HEK293 (cell line): ENCODE measurements at regions not wholly inside any gene's neighbourhood (a gene's known extent, or its start where the extent isn't known, plus 50 kb on each side); places are given as distances from the start of the nearest gene placed in this dataset.

Experiments used
- CTCF ChIA-PET: fragments of 350-600 bp; formaldehyde crosslinking; extraction: SDS; loops from one replicate; lab custom pipeline; 2021; ENCODE audit warnings: antibody characterized with exemption; lab: Yijun Ruan, JAX
- POLR2A ChIA-PET: fragments of 300-600 bp; formaldehyde crosslinking; extraction: SDS; loops from one replicate; lab custom pipeline; 2020; ENCODE audit warnings: antibody characterized with exemption, inconsistent platforms; lab: Yijun Ruan, JAX
- H3K27ac ChIP-seq: fragments of 200-500 bp; sonication (Bioruptor generic); 2 replicates; pipeline ENCODE4 v1.5.1; 2014; ENCODE audit warnings: low read depth, low read length, control low read depth, inconsistent platforms; ENCODE audit errors: extremely low read depth
- H3K36me3 ChIP-seq, 2 experiments: fragments of 200-500 bp in 1 of 2; sonication (Bioruptor generic) in 1 of 2; 1 replicate in 1 of 2; 2 replicates in 1 of 2; pipeline ENCODE4 v1.5.1; 2014 to 2017; ENCODE audit warnings: inconsistent platforms in 2 of 2, low read length in 2 of 2; ENCODE audit not compliant: control insufficient read depth in 2 of 2, insufficient read depth in 1 of 2
- H3K4me1 ChIP-seq: fragments of 200-500 bp; sonication (Bioruptor generic); 2 replicates; pipeline ENCODE4 v1.5.1; 2014; ENCODE audit warnings: mild to moderate bottlenecking, low read length, inconsistent platforms; ENCODE audit not compliant: control insufficient read depth, insufficient read depth
- H3K4me3 ChIP-seq: 2 replicates; pipeline ENCODE4 v1.5.1; 2011; ENCODE audit warnings: low read depth, mild to moderate bottlenecking, control low read depth, low read length, moderate library complexity
- H3K9me3 ChIP-seq: fragments of 200-500 bp; sonication (Bioruptor generic); 2 replicates; pipeline ENCODE4 v1.5.1; 2014; ENCODE audit warnings: low read depth, low read length, inconsistent platforms; ENCODE audit not compliant: control insufficient read depth, insufficient read depth
- BCL11A ChIP-seq: fragments of 450-650 bp; formaldehyde crosslinking; IDR thresholded peaks from 2 replicates; pipeline ENCODE4 v1.5.1; 2016; ENCODE audit warnings: low read depth, missing biosample characterization, missing genetic modification characterization
- CTCF ChIP-seq: fragments of 450-650 bp; formaldehyde crosslinking; IDR thresholded peaks from 2 replicates; pipeline ENCODE4 v1.5.1; 2016; ENCODE audit warnings: missing biosample characterization, missing genetic modification characterization
- EGR2 ChIP-seq: fragments of 450-650 bp; formaldehyde crosslinking; IDR thresholded peaks from 2 replicates; pipeline ENCODE4 v1.5.1; 2016; ENCODE audit warnings: low read depth, missing biosample characterization, missing genetic modification characterization
- HIC1 ChIP-seq: fragments of 450-650 bp; formaldehyde crosslinking; IDR thresholded peaks from 2 replicates; pipeline ENCODE4 v1.5.1; 2016; ENCODE audit warnings: missing biosample characterization, missing genetic modification characterization
- INSM2 ChIP-seq: fragments of 450-650 bp; formaldehyde crosslinking; IDR thresholded peaks from 2 replicates; pipeline ENCODE4 v1.5.1; 2016; ENCODE audit warnings: missing biosample characterization, missing genetic modification characterization
- PRDM6 ChIP-seq: fragments of 450-650 bp; formaldehyde crosslinking; IDR thresholded peaks from 2 replicates; pipeline ENCODE4 v1.5.1; 2017; ENCODE audit warnings: missing biosample characterization, missing genetic modification characterization
- SALL2 ChIP-seq: fragments of 450-650 bp; formaldehyde crosslinking; IDR thresholded peaks from 2 replicates; pipeline ENCODE4 v1.5.0; 2017; ENCODE audit warnings: missing biosample characterization, mild to moderate bottlenecking, missing genetic modification characterization, borderline replicate concordance
- ZBTB48 ChIP-seq: fragments of 450-650 bp; formaldehyde crosslinking; IDR thresholded peaks from 2 replicates; pipeline ENCODE4 v1.5.1; 2016; ENCODE audit warnings: missing biosample characterization, missing genetic modification characterization
- ZBTB7A ChIP-seq: fragments of 450-650 bp; formaldehyde crosslinking; IDR thresholded peaks from 2 replicates; pipeline ENCODE4 v1.5.1; 2016; ENCODE audit warnings: low read depth, missing biosample characterization, missing genetic modification characterization
- ZEB2 ChIP-seq: fragments of 450-650 bp; formaldehyde crosslinking; IDR thresholded peaks from 2 replicates; pipeline ENCODE4 v1.5.1; 2016; ENCODE audit warnings: missing biosample characterization, missing genetic modification characterization
- ZNF121 ChIP-seq: fragments of 450-650 bp; formaldehyde crosslinking; IDR thresholded peaks from 2 replicates; pipeline ENCODE4 v1.5.1; 2016; ENCODE audit warnings: missing biosample characterization, missing genetic modification characterization
- ZNF157 ChIP-seq: fragments of 450-650 bp; formaldehyde crosslinking; IDR thresholded peaks from 2 replicates; pipeline ENCODE4 v1.5.1; 2016; ENCODE audit warnings: missing biosample characterization, missing genetic modification characterization
- ZNF211 ChIP-seq: fragments of 450-650 bp; formaldehyde crosslinking; IDR thresholded peaks from 2 replicates; pipeline ENCODE4 v1.5.1; 2016; ENCODE audit warnings: low read depth, missing biosample characterization, missing genetic modification characterization
- ZNF274 ChIP-seq, 2 experiments: fragments of 200-500 bp in 1 of 2; fragments of 450-650 bp in 1 of 2; sonication (Bioruptor generic) in 1 of 2; formaldehyde crosslinking in 1 of 2; IDR thresholded peaks; 2 replicates each; pipeline versions ENCODE4 v1.5.1 to v1.6.1; 2014 to 2016; ENCODE audit warnings: borderline replicate concordance in 1 of 2, inconsistent platforms in 1 of 2, low read length in 1 of 2, missing biosample characterization in 1 of 2, missing genetic modification characterization in 1 of 2
- ZNF354C ChIP-seq: fragments of 450-650 bp; formaldehyde crosslinking; IDR thresholded peaks from 2 replicates; pipeline ENCODE4 v1.5.1; 2016; ENCODE audit warnings: missing biosample characterization, missing genetic modification characterization, low read depth, borderline replicate concordance
- ZNF366 ChIP-seq: fragments of 450-650 bp; formaldehyde crosslinking; conservative IDR thresholded peaks from 2 replicates; pipeline ENCODE4 v1.5.1; 2016; ENCODE audit warnings: missing biosample characterization, missing genetic modification characterization
- ZNF394 ChIP-seq: fragments of 450-650 bp; formaldehyde crosslinking; IDR thresholded peaks from 2 replicates; pipeline ENCODE4 v1.5.1; 2016; ENCODE audit warnings: missing biosample characterization, missing genetic modification characterization, mild to moderate bottlenecking, moderate library complexity, borderline replicate concordance
- ZNF433 ChIP-seq: fragments of 450-650 bp; formaldehyde crosslinking; IDR thresholded peaks from 2 replicates; pipeline ENCODE4 v1.5.1; 2016; ENCODE audit warnings: missing biosample characterization, missing genetic modification characterization, low read depth
- ZNF488 ChIP-seq: fragments of 450-650 bp; formaldehyde crosslinking; IDR thresholded peaks from 2 replicates; pipeline ENCODE4 v1.5.1; 2016; ENCODE audit warnings: missing biosample characterization, missing genetic modification characterization
- ZNF585B ChIP-seq: fragments of 450-650 bp; formaldehyde crosslinking; IDR thresholded peaks from 2 replicates; pipeline ENCODE4 v1.5.1; 2016; ENCODE audit warnings: missing biosample characterization, missing genetic modification characterization
- ZNF596 ChIP-seq: fragments of 450-650 bp; IDR thresholded peaks from 2 replicates; pipeline ENCODE4 v1.5.0; 2018; ENCODE audit warnings: missing biosample characterization, mild to moderate bottlenecking, missing genetic modification characterization, moderate library complexity
- ZNF658 ChIP-seq: fragments of 450-650 bp; formaldehyde crosslinking; IDR thresholded peaks from 2 replicates; pipeline ENCODE4; 2016; ENCODE audit warnings: missing biosample characterization, missing genetic modification characterization
- ZNF692 ChIP-seq: fragments of 450-650 bp; formaldehyde crosslinking; IDR thresholded peaks from 2 replicates; pipeline ENCODE4 v1.5.1; 2016; ENCODE audit warnings: missing biosample characterization, missing genetic modification characterization

GRCh38 chr3:168888781-168889180 is 774.7 kb downstream of the MECOM start:
- CTCF ChIA-PET, result no interaction called here
- H3K4me3 ChIP-seq, result no peak overlapping the region
- no peak for TF ChIP-seq ZNF433
- TF ChIP-seq ZEB2 (tag by site-specific recombination), result no peak
- no peak for TF ChIP-seq ZNF394 (tag by site-specific recombination)
- no peak for TF ChIP-seq ZNF211 (tag by site-specific recombination)
- no peak for TF ChIP-seq ZNF274 (IDR thresholded peaks at IDR 0.05; ENCODE audit: low read length)
- no peak for TF ChIP-seq ZNF274 (tag by site-specific recombination; IDR thresholded peaks at IDR 0.05; ENCODE audit: borderline replicate concordance)
- no peak for TF ChIP-seq ZNF488 (tag by site-specific recombination)
- no peak for TF ChIP-seq ZNF585B (tag by site-specific recombination)
- no peak for TF ChIP-seq ZNF658 (tag by site-specific recombination)
- no peak for TF ChIP-seq HIC1 (tag by site-specific recombination)
- TF ChIP-seq ZNF121 (tag by site-specific recombination), result no peak
- no peak for TF ChIP-seq ZNF354C
- TF ChIP-seq PRDM6 (tag by site-specific recombination), result no peak
- no peaks in the 10 kb centered on the region for H3K9me3 ChIP-seq
- POLR2A ChIA-PET, result no interaction called here
- no peak overlapping the region for H3K27ac ChIP-seq
- no peaks in the 10 kb centered on the region for H3K36me3 ChIP-seq
- H3K4me1 ChIP-seq, result 0 out of 2 replicates have a peak, but pooled peaks cover 3% of the 10 kb centered on the region

- no peak overlapping the region for H3K4me3 ChIP-seq
- H3K9me3 ChIP-seq, result no peaks in the 10 kb centered on the region
- H3K4me1 ChIP-seq, result 0 out of 2 replicates have a peak, but pooled peaks cover 3% of the 10 kb centered on the region
- CTCF ChIA-PET, result no interaction called here
- no peaks in the 10 kb centered on the region for H3K36me3 ChIP-seq
- no peak overlapping the region for H3K27ac ChIP-seq
- POLR2A ChIA-PET, result no interaction called here
- no peak for TF ChIP-seq ZNF596 (tag by site-specific recombination)
- TF ChIP-seq ZBTB48, result no peak
- TF ChIP-seq INSM2 (tag by site-specific recombination), result no peak
- no peak for TF ChIP-seq ZNF692 (tag by site-specific recombination)
- no peak for TF ChIP-seq ZNF394 (tag by site-specific recombination)
- TF ChIP-seq ZNF366 (tag by site-specific recombination), result no peak
- TF ChIP-seq EGR2 (tag by site-specific recombination), result no peak
- no peak for TF ChIP-seq HIC1 (tag by site-specific recombination)
- no peak for TF ChIP-seq ZBTB7A (tag by site-specific recombination)
- no peak for TF ChIP-seq ZNF157 (tag by site-specific recombination)
- no peak for TF ChIP-seq BCL11A (tag by site-specific recombination)
- no peak for TF ChIP-seq CTCF (tag by site-specific recombination)
- no peak for TF ChIP-seq SALL2 (tag by site-specific recombination)
Observed at GRCh38 chr3:168885028-168885427, 778.5 kb downstream of the MECOM start.
